ENCODE measurements at regions not wholly inside any gene's neighbourhood (a gene's known extent, or its start where the extent isn't known, plus 50 kb on each side); places are given as distances from the start of the nearest gene placed in this dataset.

GRCh38 chr3:72060447-72061034 lies 275.6 kb upstream of the PROK2 start:
- DNase-seq, result no peak

GRCh38 chr3:72058493-72059081 lies 273.6 kb upstream of the PROK2 start:
- DNase-seq, result no peak

GRCh38 chr3:72055436-72055835 lies 270.5 kb upstream of the PROK2 start:
- DNase-seq, result no peak

DNA sequence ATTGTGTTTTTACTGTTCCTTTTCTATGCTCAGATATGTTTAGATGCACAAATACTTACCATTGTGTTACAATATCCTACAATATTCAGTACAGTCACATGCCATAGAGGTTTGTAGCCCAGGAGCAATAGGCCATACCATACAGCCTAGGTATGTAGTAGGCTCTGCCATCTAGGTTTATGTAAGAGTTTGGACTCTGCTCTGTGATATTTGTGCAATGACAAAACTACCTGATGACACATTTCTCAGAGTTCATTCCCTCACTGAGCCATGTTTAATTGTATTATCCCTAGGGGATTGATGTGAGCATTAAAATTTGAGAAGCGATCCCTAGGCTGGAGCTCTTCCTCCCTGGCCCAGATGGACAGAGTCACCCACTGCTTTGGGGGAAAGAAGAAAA lies 270.0 kb upstream of the PROK2 start:
- no peak for DNase-seq

GRCh38 chr3:72052841-72053409 lies 268.0 kb upstream of the PROK2 start:
- DNase-seq, result no peak

GRCh38 chr3:72050771-72051170 lies 265.8 kb upstream of the PROK2 start:
- no peak for DNase-seq

GRCh38 chr3:72050048-72050632 lies 265.2 kb upstream of the PROK2 start:
- DNase-seq, result no peak

DNA sequence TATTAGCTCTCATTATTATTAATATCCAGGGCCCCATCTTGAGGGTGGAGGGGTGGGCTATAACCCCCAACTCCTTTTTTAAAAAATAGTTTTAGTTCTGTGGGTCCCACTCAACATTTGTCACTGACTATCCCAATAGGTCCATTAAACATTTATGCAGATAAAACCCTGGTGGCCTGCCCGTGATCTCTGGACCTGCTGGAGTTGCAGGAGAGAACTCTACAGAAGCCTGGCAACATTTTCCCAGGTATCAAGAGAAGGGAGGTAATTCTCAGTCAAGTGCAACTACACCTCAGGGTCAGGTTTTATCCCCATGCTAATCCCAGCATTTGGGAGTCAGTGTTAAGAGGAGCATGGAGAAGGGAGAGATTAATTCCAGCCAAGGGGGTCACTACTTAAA lies 264.4 kb upstream of the PROK2 start:
- DNase-seq, result no peak

- no peak for DNase-seq
Observed at GRCh38 chr3:72048873-72049272, 263.9 kb upstream of the PROK2 start.

GRCh38 chr3:72047221-72047871 lies 262.4 kb upstream of the PROK2 start:
- DNase-seq, result no peak

DNA sequence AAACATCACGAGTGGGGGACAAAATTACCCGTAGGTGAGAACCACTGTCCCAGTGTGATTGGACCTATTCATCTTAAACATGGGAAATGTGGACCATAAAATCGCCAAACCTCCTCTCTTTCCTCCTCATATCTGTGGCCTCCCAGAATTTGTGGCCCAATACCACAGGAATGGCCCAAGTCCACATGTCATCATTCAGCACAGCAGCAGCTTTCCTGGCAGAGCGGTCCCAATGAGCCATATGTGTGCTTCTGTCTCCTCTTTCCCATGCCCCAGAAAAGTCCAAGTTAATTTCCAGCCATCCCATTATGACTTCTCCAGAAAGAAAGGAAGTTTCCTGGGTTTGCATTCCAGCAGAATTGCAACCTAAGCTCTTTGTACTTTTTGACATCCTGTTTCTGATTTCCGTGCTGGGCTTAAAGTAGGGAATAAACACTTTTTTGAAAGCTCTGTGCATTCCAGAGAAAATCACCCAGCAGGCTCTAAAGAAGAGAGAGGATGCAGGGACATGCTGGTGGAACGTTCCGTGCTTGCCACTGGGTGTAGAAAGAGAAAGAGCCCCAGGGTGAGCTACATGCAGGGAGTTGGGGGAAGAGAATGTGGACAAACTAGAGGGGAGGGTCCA lies 259.4 kb upstream of the PROK2 start:
- no peak for DNase-seq

- DNase-seq, result peak; percentile 45
Observed at GRCh38 chr3:72043204-72044133, 258.5 kb upstream of the PROK2 start.

DNA sequence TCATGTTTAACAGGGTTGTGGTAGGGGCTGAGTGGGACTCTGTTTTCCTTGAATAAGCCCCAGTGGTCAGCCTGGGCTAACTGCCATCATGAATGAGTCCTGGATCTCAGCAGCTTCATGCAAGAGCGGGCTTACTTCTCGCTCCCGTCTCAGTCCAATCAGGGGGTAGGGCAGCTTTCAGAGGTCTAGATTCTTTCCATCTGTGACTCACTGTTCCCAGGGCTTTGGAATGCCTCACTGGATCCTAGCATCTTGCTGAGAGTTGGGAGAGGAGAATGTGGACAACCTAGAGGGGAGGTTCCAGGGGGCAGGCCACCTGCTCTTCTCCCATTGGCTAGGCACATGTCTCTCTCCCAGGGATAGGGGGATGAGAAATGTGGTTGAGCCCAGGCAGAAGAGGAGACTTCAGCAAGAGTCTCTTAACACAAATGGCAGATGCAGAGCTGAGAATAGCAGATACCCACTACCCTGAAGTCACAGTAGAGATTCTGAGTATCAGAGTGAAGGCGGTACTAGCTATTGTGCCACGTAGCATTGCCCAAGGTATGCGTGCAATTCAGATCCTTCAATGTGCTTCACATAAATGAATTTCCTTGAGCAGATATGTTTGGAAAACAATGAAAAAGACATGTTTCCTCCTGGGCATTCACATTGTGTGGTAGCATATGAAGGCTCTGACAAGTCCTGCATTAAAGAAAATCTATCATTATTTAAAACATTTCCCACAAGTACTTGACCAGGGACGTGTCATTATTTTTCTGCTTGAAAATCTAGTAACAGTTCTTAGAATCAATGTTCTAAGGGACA lies 257.7 kb upstream of the PROK2 start:
- DNase-seq, result no peak

DNA sequence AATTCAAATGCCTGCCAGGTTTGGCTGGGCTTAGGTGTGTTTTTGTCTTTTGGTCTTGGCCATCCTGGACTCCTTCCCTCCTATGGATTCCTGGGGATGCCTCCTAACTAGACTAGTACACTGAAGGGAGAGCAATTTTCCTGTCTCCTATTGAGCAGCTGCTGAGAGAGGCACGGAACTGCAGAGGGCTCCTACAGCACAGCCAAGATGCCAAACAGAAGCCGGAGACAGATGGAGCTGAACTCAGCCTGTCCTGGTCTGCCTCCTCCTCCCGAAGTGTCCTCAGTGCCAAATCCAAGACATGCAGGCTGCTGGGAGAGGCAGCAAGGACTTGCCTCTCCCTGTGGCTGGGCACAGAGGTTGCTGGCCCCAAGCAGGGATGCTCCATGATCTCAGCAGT lies 256.6 kb upstream of the PROK2 start:
- no peak for DNase-seq

DNA sequence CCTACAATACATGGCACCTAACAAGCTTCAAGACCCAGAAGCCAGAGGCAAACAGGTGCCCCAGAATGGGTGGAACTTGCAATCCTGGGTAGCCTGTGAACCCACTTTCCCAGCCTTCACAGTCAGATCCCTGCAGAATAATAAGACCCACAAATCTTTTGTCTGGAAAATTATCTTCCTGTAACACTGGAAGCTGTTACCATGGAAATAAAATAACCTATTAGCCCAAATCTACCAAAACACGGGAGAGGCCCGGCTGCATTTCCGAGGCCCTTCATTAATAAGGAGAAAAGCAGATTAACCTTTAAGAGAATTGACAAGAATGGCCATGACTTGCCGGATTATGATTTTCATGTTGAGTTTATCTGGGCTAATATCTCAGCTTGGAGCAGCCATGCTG lies 256.1 kb upstream of the PROK2 start:
- DNase-seq, result no peak

DNA sequence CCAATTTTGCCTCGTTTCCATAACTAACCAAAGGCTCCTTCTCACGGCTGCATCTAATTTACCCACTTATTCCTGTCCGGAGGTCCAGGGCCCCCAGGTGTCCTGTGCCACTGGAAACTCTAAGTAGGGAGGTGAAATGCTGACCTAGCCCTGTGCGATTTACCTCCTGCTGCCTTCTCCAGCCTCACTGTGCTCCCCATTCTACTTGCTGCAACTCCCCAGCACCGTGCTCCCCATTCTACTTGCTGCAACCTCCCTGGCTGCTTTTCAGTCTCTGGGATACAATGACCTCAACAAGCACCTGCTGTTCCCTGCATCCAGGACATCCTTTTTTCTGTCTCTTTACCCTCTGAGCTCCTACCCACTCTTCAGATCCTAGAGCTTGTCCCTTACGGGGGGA lies 254.7 kb upstream of the PROK2 start:
- DNase-seq, result no peak

DNA sequence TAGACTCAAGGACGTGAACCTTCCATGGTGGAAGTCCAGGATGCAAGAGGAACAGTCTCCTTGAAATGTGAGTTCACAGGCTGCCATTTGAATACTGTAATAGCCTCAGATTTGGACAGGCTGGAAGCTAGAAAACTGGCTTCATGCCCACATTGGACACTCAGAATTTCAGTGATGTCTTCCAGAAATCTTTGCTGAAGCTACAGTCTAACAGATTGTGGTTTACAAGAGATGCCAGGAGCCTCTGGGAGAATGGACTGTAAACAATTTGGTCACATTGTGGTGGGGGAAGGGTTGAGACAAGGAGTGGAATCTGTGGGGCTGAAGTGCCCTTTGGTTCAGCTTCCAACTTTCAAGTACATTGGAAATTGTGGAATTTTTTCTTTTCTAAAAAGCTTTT lies 252.0 kb upstream of the PROK2 start:
- no peak for DNase-seq

DNA sequence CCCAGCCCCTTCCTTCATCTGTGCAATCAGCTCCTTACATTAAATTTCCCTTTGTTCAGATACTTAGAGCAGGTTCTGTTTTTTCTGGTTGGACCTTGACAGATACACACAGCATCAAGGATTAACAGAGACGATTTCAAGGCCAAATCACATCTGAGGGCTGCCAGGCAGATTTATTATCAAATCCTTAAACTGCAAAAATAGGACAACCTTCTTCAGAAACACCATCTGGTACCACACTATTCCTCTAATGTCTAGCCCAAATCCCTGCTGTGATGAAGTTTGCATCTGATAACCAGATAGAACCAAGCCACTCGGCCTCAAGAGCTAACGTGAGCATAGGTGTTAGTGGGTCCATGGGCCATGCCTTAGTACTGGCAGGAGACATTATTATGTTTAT lies 250.7 kb upstream of the PROK2 start:
- no peak for DNase-seq

GRCh38 chr3:72034986-72035385 lies 250.0 kb upstream of the PROK2 start:
- no peak for DNase-seq

GRCh38 chr3:72033666-72034428 lies 248.9 kb upstream of the PROK2 start:
- DNase-seq, result no peak
